Mammary epithelial cell (primary cell): ENCODE measurements at regions not wholly inside any gene's neighbourhood (a gene's known extent, or its start where the extent isn't known, plus 50 kb on each side); places are given as distances from the start of the nearest gene placed in this dataset.

ENCODE experiments used
- EZH2 ChIP-seq: IDR thresholded peaks from 2 replicates; pipeline ENCODE4 v1.6.1; 2012; ENCODE audit warnings: low read length, inconsistent platforms, borderline replicate concordance
- TF ChIP-seq, protein P1 (sequence below), 2 donors: IDR thresholded peaks in 1 of 2; conservative IDR thresholded peaks in 1 of 2; 2 replicates each; pipeline ENCODE4 v1.5.1; 2011 to 2012; ENCODE audit warnings: inconsistent platforms in 2 of 2, low read length in 2 of 2, mild to moderate bottlenecking in 2 of 2, control low read depth in 1 of 2, low read depth in 1 of 2; ENCODE audit not compliant: insufficient read depth in 1 of 2; ENCODE audit errors: extremely low read depth in 1 of 2

DNA sequence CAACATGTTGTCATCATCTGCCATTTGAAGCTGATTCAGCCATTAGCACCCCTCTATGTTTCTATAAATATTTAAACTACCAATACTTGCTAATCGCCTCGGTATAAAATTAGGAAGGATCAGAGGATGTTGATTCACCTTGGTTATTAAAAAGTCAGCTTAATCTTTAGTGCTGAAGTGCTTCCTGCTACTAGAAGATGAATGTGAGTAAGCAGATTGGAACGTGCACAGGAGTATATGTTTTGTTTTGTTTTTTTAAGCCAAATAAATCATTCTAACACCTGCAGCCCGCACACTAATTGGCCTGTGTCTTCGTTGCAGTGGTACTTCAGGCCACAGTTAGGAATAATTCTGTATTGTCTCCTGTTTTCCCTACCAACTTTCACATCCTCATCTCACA is 485.7 kb downstream of the AJAP1 start:
- TF ChIP-seq, protein P1, sequence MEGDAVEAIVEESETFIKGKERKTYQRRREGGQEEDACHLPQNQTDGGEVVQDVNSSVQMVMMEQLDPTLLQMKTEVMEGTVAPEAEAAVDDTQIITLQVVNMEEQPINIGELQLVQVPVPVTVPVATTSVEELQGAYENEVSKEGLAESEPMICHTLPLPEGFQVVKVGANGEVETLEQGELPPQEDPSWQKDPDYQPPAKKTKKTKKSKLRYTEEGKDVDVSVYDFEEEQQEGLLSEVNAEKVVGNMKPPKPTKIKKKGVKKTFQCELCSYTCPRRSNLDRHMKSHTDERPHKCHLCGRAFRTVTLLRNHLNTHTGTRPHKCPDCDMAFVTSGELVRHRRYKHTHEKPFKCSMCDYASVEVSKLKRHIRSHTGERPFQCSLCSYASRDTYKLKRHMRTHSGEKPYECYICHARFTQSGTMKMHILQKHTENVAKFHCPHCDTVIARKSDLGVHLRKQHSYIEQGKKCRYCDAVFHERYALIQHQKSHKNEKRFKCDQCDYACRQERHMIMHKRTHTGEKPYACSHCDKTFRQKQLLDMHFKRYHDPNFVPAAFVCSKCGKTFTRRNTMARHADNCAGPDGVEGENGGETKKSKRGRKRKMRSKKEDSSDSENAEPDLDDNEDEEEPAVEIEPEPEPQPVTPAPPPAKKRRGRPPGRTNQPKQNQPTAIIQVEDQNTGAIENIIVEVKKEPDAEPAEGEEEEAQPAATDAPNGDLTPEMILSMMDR (conservative IDR thresholded peaks at IDR 0.05 in 1 of 2, IDR thresholded peaks at IDR 0.05 in 1 of 2; ENCODE audit: extremely low read depth in 1 of 2, insufficient read depth in 1 of 2, low read depth in 1 of 2, low read length in 2 of 2) = no peak
- TF ChIP-seq EZH2 = no peak
